PC-3 (cell line): ENCODE measurements at regions not wholly inside any gene's neighbourhood (a gene's known extent, or its start where the extent isn't known, plus 50 kb on each side); places are given as distances from the start of the nearest gene placed in this dataset.

ENCODE experiments used
- CTCF ChIP-seq: fragments of 300-600 bp; sonication (generic); conservative IDR thresholded peaks from 2 replicates; pipeline ENCODE4 v1.5.1; 2017; ENCODE audit warnings: antibody characterized with exemption, low read depth, mild to moderate bottlenecking, low read length
- EZH2 ChIP-seq: fragments of 300-600 bp; sonication (generic); IDR thresholded peaks from one replicate; pipeline ENCODE4 v1.6.1; 2017; ENCODE audit warnings: antibody characterized with exemption, mild to moderate bottlenecking, low read length; ENCODE audit not compliant: unreplicated experiment

- no peak for TF ChIP-seq CTCF
- TF ChIP-seq EZH2, result no peak
Observed at GRCh38 chr2:8053216-8053615, 628.6 kb upstream of the ID2 start.
